B cell (primary cell): ENCODE measurements at regions not wholly inside any gene's neighbourhood (a gene's known extent, or its start where the extent isn't known, plus 50 kb on each side); places are given as distances from the start of the nearest gene placed in this dataset.

ENCODE experiments used
- CTCF ChIP-seq: fragments of 200-600 bp; IDR thresholded peaks from one replicate; pipeline ENCODE4 v1.8.0; 2022; ENCODE audit warnings: antibody characterized with exemption, mild to moderate bottlenecking
- EZH2 ChIP-seq: IDR thresholded peaks from 2 replicates; pipeline ENCODE4 v1.6.1; 2012; ENCODE audit warnings: borderline replicate concordance, low read depth, mild to moderate bottlenecking, moderate library complexity, low read length; ENCODE audit not compliant: insufficient read depth, poor library complexity, severe bottlenecking

- TF ChIP-seq EZH2: no peak
- no peak for TF ChIP-seq CTCF
Measured at GRCh38 chr21:37984416-37984815, 68.2 kb upstream of the KCNJ6 start.
